ENCODE measurements at regions not wholly inside any gene's neighbourhood (a gene's known extent, or its start where the extent isn't known, plus 50 kb on each side); places are given as distances from the start of the nearest gene placed in this dataset. TPM values are rescaled to one million over a fixed set of nuclear protein-coding genes. Genes with fewer than 3 reads are reported as not detected.

Small RNAs in the stretch of these regions (small RNA-seq; reads per million reads assigned to genes)
- gene AP001340.1 (ENCODE audit: insufficient read depth, insufficient read length, low read depth, low replicate concordance) (not detected), gene RF00019 (ENCODE audit: insufficient read depth, insufficient read length, low read depth, low replicate concordance) (not detected), gene RN7SKP236 (ENCODE audit: insufficient read depth, insufficient read length, low read depth, low replicate concordance) (not detected), gene RNA5SP489 (ENCODE audit: insufficient read depth, insufficient read length, low read depth, low replicate concordance) (not detected), gene RNU2-55P (ENCODE audit: insufficient read depth, insufficient read length, low read depth, low replicate concordance) (not detected)

All from endothelial cell of umbilical vein (primary cell).